ENCODE measurements at regions not wholly inside any gene's neighbourhood (a gene's known extent, or its start where the extent isn't known, plus 50 kb on each side); places are given as distances from the start of the nearest gene placed in this dataset.

GRCh38 chr14:98701377-98701776 is 570.6 kb downstream of the BCL11B start:
- TF ChIP-seq CTCF (IDR thresholded peaks at IDR 0.05; ENCODE audit: insufficient read depth, low read length, missing control alignments) = no peak
- POLR2A ChIA-PET = no interaction called here
- CTCF ChIA-PET = no interaction called here
- DNase-seq (ENCODE audit: low read depth, low spot score) = no peak
- H3K4me3 ChIP-seq (ENCODE audit: low read depth, low read length) = no peak overlapping the region

GRCh38 chr14:98704441-98704840 is 567.6 kb downstream of the BCL11B start:
- no peak overlapping the region for H3K4me3 ChIP-seq (ENCODE audit: low read depth, low read length)
- ChIA-PET CTCF (no interaction called here), POLR2A (no interaction called here)
- no peak for TF ChIP-seq CTCF (IDR thresholded peaks at IDR 0.05; ENCODE audit: insufficient read depth, low read length, missing control alignments)
- no peak for DNase-seq (ENCODE audit: low read depth, low spot score)

GRCh38 chr14:98705871-98706300 is 566.1 kb downstream of the BCL11B start:
- CTCF ChIA-PET = no interaction called here

GRCh38 chr14:98707522-98707921 is 564.5 kb downstream of the BCL11B start:
- H3K4me3 ChIP-seq (ENCODE audit: low read depth, low read length) = no peak overlapping the region
- DNase-seq (ENCODE audit: low read depth, low spot score) = no peak
- TF ChIP-seq CTCF (IDR thresholded peaks at IDR 0.05; ENCODE audit: insufficient read depth, low read length, missing control alignments) = no peak
- ChIA-PET POLR2A (no interaction called here), CTCF (no interaction called here)

More at GRCh38 chr14:98705871-98706300, 566.1 kb downstream of the BCL11B start:
- no peak for DNase-seq (ENCODE audit: low read depth, low spot score)
- POLR2A ChIA-PET = no interaction called here
- no peak for TF ChIP-seq CTCF (IDR thresholded peaks at IDR 0.05; ENCODE audit: insufficient read depth, low read length, missing control alignments)
- H3K4me3 ChIP-seq (ENCODE audit: low read depth, low read length) = no peak overlapping the region

- no peak overlapping the region for H3K4me3 ChIP-seq (ENCODE audit: low read depth, low read length)
- no peak for TF ChIP-seq CTCF (IDR thresholded peaks at IDR 0.05; ENCODE audit: insufficient read depth, low read length, missing control alignments)
- POLR2A ChIA-PET = no interaction called here
- CTCF ChIA-PET = no interaction called here
- no peak for DNase-seq (ENCODE audit: low read depth, low spot score)
These were observed 563.4 kb downstream of the BCL11B start for GRCh38 chr14:98708555-98708954.

- no peak for TF ChIP-seq CTCF (IDR thresholded peaks at IDR 0.05; ENCODE audit: insufficient read depth, low read length, missing control alignments)
- no peak for DNase-seq (ENCODE audit: low read depth, low spot score)
- ChIA-PET CTCF (no interaction called here), POLR2A (no interaction called here)
- H3K4me3 ChIP-seq (ENCODE audit: low read depth, low read length) = no peak overlapping the region
These were observed 560.5 kb downstream of the BCL11B start for GRCh38 chr14:98711453-98711852.

Measured in AG04449 (cell line).